OCI-LY3 (cell line): ENCODE measurements at regions not wholly inside any gene's neighbourhood (a gene's known extent, or its start where the extent isn't known, plus 50 kb on each side); places are given as distances from the start of the nearest gene placed in this dataset.

Source experiments
- CTCF ChIP-seq: fragments of 200-600, 300-600 bp; sonication (generic); IDR thresholded peaks from 2 replicates; pipeline ENCODE4 v1.5.1; 2014; ENCODE audit warnings: antibody characterized with exemption, low read length, low read depth
- EZH2phosphoT487 ChIP-seq: fragments of 200-600 bp; shearing (Covaris generic); IDR thresholded peaks from 2 replicates; pipeline ENCODE4 v1.6.1; 2018; ENCODE audit warnings: antibody characterized with exemption, mixed run types, low read depth

DNA sequence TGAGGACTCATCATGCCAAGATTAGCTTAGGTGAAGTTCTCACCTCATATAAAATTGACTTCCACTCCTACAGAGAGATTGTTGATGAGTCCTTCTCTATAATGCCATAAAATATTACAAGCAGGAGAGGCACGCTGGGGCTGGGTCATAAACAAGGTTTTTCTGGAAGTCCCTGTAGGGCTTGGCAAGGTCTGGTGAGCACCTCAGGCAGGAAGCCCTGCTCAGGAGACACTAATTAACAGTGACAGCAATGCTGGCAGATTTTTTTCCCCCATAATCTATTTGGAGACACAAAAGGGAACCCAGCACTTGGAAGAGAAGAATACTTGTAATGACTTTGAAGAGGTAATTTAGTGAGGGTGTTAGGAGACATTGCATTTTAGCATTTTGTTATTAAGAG is 118.7 kb downstream of the DIRAS2 start:
- TF ChIP-seq CTCF (no peak), EZH2phosphoT487 (no peak)
